Parathyroid adenoma (tissue), 2 donors: ENCODE measurements at regions not wholly inside any gene's neighbourhood (a gene's known extent, or its start where the extent isn't known, plus 50 kb on each side); places are given as distances from the start of the nearest gene placed in this dataset.

Source experiments
- H2AFZ ChIP-seq: fragments of 300-600 bp; sonication (generic); one replicate; pipeline ENCODE4 v1.7.0; 2017; ENCODE audit warnings: antibody characterized with exemption, mild to moderate bottlenecking
- H3K27ac ChIP-seq: fragments of 300-600 bp; sonication (generic); one replicate; pipeline ENCODE4 v1.7.0; 2017
- H3K27me3 ChIP-seq: fragments of 300-600 bp; sonication (generic); one replicate; pipeline ENCODE4 v1.7.0; 2017; ENCODE audit warnings: low read length; ENCODE audit not compliant: control insufficient read depth, insufficient read depth
- H3K36me3 ChIP-seq: fragments of 300-600 bp; sonication (generic); one replicate; pipeline ENCODE4 v1.7.0; 2017; ENCODE audit warnings: low read length; ENCODE audit not compliant: control insufficient read depth, insufficient read depth
- H3K4me1 ChIP-seq: fragments of 300-600 bp; sonication (generic); one replicate; pipeline ENCODE4 v1.7.0; 2017; ENCODE audit warnings: control low read depth
- H3K4me2 ChIP-seq: fragments of 300-600 bp; sonication (generic); one replicate; pipeline ENCODE4 v1.7.0; 2017; ENCODE audit warnings: low read length
- H3K4me3 ChIP-seq: fragments of 300-600 bp; sonication (generic); one replicate; pipeline ENCODE4 v1.7.0; 2017; ENCODE audit warnings: low read depth, low read length
- H3K79me2 ChIP-seq: fragments of 300-600 bp; sonication (generic); one replicate; pipeline ENCODE4 v1.7.0; 2017; ENCODE audit warnings: control low read depth
- H3K9ac ChIP-seq: fragments of 300-600 bp; sonication (generic); one replicate; pipeline ENCODE4 v1.7.0; 2017; ENCODE audit warnings: mild to moderate bottlenecking
- H3K9me3 ChIP-seq: fragments of 300-600 bp; sonication (generic); one replicate; pipeline ENCODE4 v1.7.0; 2017; ENCODE audit warnings: low read length; ENCODE audit not compliant: control insufficient read depth
- TF ChIP-seq, protein P1 (sequence below): fragments of 300-600 bp; sonication (generic); IDR thresholded peaks from one replicate; pipeline ENCODE4 v1.7.0; 2017; ENCODE audit warnings: antibody characterized with exemption, mild to moderate bottlenecking
- donor health status: primary hyperparathyroidism.

DNA sequence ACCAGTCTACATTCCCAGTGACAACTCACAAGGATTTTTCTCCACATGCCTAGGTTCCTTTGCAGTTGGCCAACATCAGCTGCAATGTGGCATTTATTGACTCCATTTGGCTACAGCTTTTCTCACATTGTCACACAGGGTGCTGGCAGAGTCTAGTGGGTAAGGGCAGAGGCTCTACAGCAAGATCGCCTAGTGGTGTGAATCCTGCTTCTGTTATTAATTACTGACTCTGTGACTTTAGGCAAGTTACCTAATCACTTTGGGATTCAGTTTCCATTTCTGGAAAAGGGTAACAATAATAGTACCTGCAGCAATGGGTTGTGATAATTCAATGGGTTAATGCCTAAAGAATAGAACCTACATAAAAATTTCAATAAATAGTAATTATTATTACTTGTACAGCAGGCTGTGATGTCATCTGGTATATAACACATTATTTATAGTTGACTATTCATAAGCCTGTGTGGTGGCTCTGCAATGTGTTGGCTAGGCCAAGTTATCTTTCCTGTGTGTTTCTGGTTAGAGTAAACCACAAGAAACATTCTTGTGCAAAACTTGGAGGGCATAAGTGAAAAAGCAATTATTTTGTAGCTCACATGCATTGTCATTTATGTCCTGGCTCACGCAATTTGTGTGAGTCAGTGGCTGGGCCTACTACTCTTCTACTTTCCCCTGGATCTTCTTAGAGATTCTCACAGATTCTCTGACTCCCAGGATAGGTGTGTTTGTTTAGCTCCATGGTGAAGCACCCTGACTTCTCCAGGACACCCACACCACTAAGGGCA lies 59.5 kb downstream of the PTGS2 start:
- Histone ChIP-seq H3K9ac (no peak overlapping the region), H3K4me2 (no peak overlapping the region), H3K9me3 (no peaks in the 10 kb centered on the region), H3K79me2 (no peaks in the 10 kb centered on the region), H3K36me3 (no peaks in the 10 kb centered on the region), H2AFZ (no peak overlapping the region), H3K4me1 (no peaks in the 10 kb centered on the region), H3K4me3 (no peak overlapping the region), H3K27ac (no peak overlapping the region), H3K27me3 (no peaks in the 10 kb centered on the region)
- TF ChIP-seq, protein P1, sequence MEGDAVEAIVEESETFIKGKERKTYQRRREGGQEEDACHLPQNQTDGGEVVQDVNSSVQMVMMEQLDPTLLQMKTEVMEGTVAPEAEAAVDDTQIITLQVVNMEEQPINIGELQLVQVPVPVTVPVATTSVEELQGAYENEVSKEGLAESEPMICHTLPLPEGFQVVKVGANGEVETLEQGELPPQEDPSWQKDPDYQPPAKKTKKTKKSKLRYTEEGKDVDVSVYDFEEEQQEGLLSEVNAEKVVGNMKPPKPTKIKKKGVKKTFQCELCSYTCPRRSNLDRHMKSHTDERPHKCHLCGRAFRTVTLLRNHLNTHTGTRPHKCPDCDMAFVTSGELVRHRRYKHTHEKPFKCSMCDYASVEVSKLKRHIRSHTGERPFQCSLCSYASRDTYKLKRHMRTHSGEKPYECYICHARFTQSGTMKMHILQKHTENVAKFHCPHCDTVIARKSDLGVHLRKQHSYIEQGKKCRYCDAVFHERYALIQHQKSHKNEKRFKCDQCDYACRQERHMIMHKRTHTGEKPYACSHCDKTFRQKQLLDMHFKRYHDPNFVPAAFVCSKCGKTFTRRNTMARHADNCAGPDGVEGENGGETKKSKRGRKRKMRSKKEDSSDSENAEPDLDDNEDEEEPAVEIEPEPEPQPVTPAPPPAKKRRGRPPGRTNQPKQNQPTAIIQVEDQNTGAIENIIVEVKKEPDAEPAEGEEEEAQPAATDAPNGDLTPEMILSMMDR: no peak

DNA sequence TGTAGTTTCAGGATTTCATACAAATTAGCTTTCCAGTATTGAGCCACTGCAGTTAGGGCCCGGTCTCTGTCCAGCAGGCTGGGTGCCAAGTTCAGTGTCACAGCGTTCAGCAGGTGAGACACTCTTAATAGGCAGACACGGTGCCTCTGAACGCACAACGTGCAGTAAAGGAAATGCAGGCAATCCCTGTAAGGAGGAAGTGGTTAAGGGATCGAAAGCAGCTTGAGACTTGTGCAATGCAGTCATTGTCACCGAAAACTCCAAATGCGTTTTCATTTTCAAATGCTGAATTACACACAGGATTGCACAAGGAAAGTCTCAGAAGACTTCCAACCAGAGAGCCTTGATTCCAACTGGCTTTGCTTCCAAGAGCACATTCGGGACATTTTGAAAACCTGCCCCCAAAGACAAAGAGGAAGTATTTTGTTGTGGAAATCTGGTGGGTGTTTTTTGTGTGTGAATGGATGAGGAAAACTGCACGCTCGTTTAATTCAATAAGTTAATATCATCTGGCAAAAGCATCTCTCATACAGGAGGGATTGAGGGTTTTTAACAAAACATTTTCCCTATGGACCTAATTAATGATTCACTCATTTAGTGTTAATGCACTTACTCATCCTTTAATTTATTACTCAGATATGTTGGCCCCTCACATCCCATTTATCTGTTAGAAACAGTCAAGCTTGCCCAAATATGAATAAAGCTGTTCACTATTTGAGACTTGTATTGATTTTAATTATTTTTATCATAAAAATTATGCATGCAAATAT lies 61.6 kb downstream of the PTGS2 start:
- H2AFZ ChIP-seq: no peak overlapping the region
- TF ChIP-seq, protein P1: no peak
- no peak overlapping the region for H3K4me2 ChIP-seq
- H3K79me2 ChIP-seq: no peaks in the 10 kb centered on the region
- no peaks in the 10 kb centered on the region for H3K9me3 ChIP-seq
- H3K27ac ChIP-seq: no peak overlapping the region
- no peaks in the 10 kb centered on the region for H3K36me3 ChIP-seq
- H3K27me3 ChIP-seq: no peaks in the 10 kb centered on the region
- no peak overlapping the region for H3K4me3 ChIP-seq
- H3K4me1 ChIP-seq: no peaks in the 10 kb centered on the region
- no peak overlapping the region for H3K9ac ChIP-seq

GRCh38 chr1:186617926-186618325 lies 62.3 kb downstream of the PTGS2 start:
- Histone ChIP-seq H3K27ac (no peak overlapping the region), H3K4me1 (no peaks in the 10 kb centered on the region), H3K79me2 (no peaks in the 10 kb centered on the region), H3K36me3 (no peaks in the 10 kb centered on the region), H3K27me3 (no peaks in the 10 kb centered on the region), H3K4me2 (no peak overlapping the region), H3K9ac (no peak overlapping the region), H3K9me3 (no peaks in the 10 kb centered on the region), H3K4me3 (no peak overlapping the region), H2AFZ (no peak overlapping the region)
- TF ChIP-seq, protein P1: no peak

DNA sequence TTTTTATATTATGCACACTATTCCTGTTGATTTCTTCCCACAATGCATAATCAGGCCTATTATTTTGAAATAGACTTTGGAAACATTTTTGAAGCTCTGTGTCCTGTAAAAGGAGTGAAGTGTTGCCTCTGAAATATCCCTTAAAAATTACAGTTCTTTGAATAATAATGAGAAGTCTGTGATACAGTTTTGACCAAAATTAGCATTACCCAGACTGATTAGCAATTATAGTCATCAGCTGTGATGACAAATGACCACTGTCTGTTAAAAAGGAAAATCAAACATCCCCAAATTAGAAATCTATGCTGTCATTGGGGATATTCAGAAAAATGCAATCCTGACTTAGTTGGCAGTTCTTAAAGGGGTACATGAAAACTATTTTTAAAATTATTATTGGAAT lies 63.7 kb downstream of the PTGS2 start:
- Histone ChIP-seq H3K79me2 (no peaks in the 10 kb centered on the region), H3K27me3 (no peaks in the 10 kb centered on the region), H3K27ac (no peak overlapping the region), H3K4me3 (no peak overlapping the region), H3K36me3 (no peaks in the 10 kb centered on the region), H3K4me1 (no peaks in the 10 kb centered on the region), H3K9ac (no peak overlapping the region), H2AFZ (no peak overlapping the region), H3K9me3 (no peaks in the 10 kb centered on the region), H3K4me2 (no peak overlapping the region)
- TF ChIP-seq, protein P1: no peak
